ENCODE measurements at regions not wholly inside any gene's neighbourhood (a gene's known extent, or its start where the extent isn't known, plus 50 kb on each side); places are given as distances from the start of the nearest gene placed in this dataset.

- no peaks in the 10 kb centered on the region for H3K79me1 ChIP-seq (ENCODE audit: low read length)
- peaks cover 2 to 4% of the 10 kb centered on the region in 2 experiments for H3K4me1 ChIP-seq (ENCODE audit: control insufficient read depth in 1 of 2, insufficient read depth in 2 of 2, low read length in 2 of 2)
- no peak overlapping the region for H3K9ac ChIP-seq (ENCODE audit: low read length)
- H3K4me3 ChIP-seq (ENCODE audit: low read depth, low read length): no peak overlapping the region
- no peak overlapping the region for H3K4me2 ChIP-seq (ENCODE audit: low read length)
- WGBS (ENCODE audit: extremely low coverage, insufficient coverage, insufficient read length): no CpG with 5 or more reads among the region's 6 CpGs
- no peak overlapping the region for H3K27ac ChIP-seq (ENCODE audit: low read depth, low read length)
- no peak overlapping the region for H2BK5ac ChIP-seq (ENCODE audit: low read depth, low read length, poor library complexity)
- H3K27me3 ChIP-seq (ENCODE audit: insufficient read depth, low read length): peaks cover 3% of the 10 kb centered on the region
- no peak for DNase-seq
- no peak overlapping the region for H3K14ac ChIP-seq (ENCODE audit: low read length)
- H4K12ac ChIP-seq (ENCODE audit: low read depth, low read length): no peak overlapping the region
- H2BK12ac ChIP-seq (ENCODE audit: low read length): no peak overlapping the region
- H3K9me3 ChIP-seq (ENCODE audit: insufficient read depth, low read depth, low read length): no peaks in the 10 kb centered on the region
- no peak overlapping the region for H4K8ac ChIP-seq (ENCODE audit: low read depth, low read length)
- H2AK5ac ChIP-seq (ENCODE audit: low read length): no peak overlapping the region
- H3K18ac ChIP-seq (ENCODE audit: low read length): no peak overlapping the region
- no peak overlapping the region for H3K23ac ChIP-seq (ENCODE audit: low read length)
- no peak overlapping the region for H4K91ac ChIP-seq (ENCODE audit: low read depth, low read length)
- H2BK120ac ChIP-seq (ENCODE audit: insufficient read depth, low read length, poor library complexity): no peak overlapping the region
- H3K79me2 ChIP-seq (ENCODE audit: control insufficient read depth, insufficient read depth, low read length, poor library complexity): no peaks in the 10 kb centered on the region
- H3K36me3 ChIP-seq (ENCODE audit: control insufficient read depth in 1 of 2, insufficient read depth in 2 of 2, low read length in 2 of 2): no peaks in the 10 kb centered on the region
- H3K4ac ChIP-seq (ENCODE audit: low read depth, low read length): no peak overlapping the region
- no peak overlapping the region for H2AFZ ChIP-seq (ENCODE audit: insufficient read depth, low read length, poor library complexity)
Measured at GRCh38 chr14:100671386-100671901, 55.2 kb upstream of the DLK1 start.

DNA sequence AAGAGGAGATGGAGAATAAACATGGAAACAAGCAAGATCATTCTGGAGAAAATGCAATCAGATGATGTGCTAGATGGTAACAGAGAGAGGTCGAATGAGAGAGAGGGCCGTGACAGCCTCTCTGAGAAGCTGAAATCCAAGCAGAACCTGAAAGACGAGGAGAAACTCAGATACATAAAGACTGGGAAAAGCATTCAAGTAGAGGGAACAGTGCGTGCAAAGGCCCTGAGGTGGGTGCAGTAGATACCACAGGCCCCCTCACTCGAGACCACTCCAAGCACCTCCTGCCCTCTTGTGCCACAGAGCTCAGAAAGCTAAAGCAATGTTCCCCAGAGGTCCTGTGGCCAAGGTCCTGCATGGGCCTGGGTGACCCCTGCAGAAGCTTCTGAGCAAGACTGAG lies 54.8 kb upstream of the DLK1 start:
- Histone ChIP-seq H2AFZ (ENCODE audit: insufficient read depth, low read length, poor library complexity) (no peak overlapping the region), H3K27ac (ENCODE audit: low read depth, low read length) (no peak overlapping the region)

GRCh38 chr14:100673085-100673806 lies 53.4 kb upstream of the DLK1 start:
- Histone ChIP-seq H3K9ac (ENCODE audit: low read length) (no peak overlapping the region), H3K36me3 (ENCODE audit: control insufficient read depth in 1 of 2, insufficient read depth in 2 of 2, low read length in 2 of 2) (no peaks in the 10 kb centered on the region), H4K91ac (ENCODE audit: low read depth, low read length) (no peak overlapping the region), H2BK12ac (ENCODE audit: low read length) (no peak overlapping the region), H2AFZ (ENCODE audit: insufficient read depth, low read length, poor library complexity) (no peak overlapping the region), H2BK5ac (ENCODE audit: low read depth, low read length, poor library complexity) (no peak overlapping the region), H3K79me2 (ENCODE audit: control insufficient read depth, insufficient read depth, low read length, poor library complexity) (no peaks in the 10 kb centered on the region), H3K27me3 (ENCODE audit: insufficient read depth, low read length) (peaks cover 3% of the 10 kb centered on the region), H4K8ac (ENCODE audit: low read depth, low read length) (no peak overlapping the region), H3K14ac (ENCODE audit: low read length) (no peak overlapping the region), H2AK5ac (ENCODE audit: low read length) (no peak overlapping the region), H3K23ac (ENCODE audit: low read length) (no peak overlapping the region), H3K4me2 (ENCODE audit: low read length) (no peak overlapping the region), H3K27ac (ENCODE audit: low read depth, low read length) (no peak overlapping the region), H3K18ac (ENCODE audit: low read length) (no peak overlapping the region), H3K79me1 (ENCODE audit: low read length) (no peaks in the 10 kb centered on the region), H3K4ac (ENCODE audit: low read depth, low read length) (no peak overlapping the region), H3K4me1 (ENCODE audit: control insufficient read depth in 1 of 2, insufficient read depth in 2 of 2, low read length in 2 of 2) (peaks cover 10 to 11% of the 10 kb centered on the region in 2 experiments), H3K9me3 (ENCODE audit: insufficient read depth, low read depth, low read length) (no peaks in the 10 kb centered on the region), H3K4me3 (ENCODE audit: low read depth, low read length) (no peak overlapping the region), H2BK120ac (ENCODE audit: insufficient read depth, low read length, poor library complexity) (no peak overlapping the region), H4K12ac (ENCODE audit: low read depth, low read length) (no peak overlapping the region)
- no CpG with 5 or more reads among the region's 22 CpGs for WGBS (ENCODE audit: extremely low coverage, insufficient coverage, insufficient read length)
- DNase-seq: no peak

More for the DNA sequence above, 54.8 kb upstream of the DLK1 start:
- H3K27me3 ChIP-seq (ENCODE audit: insufficient read depth, low read length): peaks cover 3% of the 10 kb centered on the region
- no peak overlapping the region for H2BK5ac ChIP-seq (ENCODE audit: low read depth, low read length, poor library complexity)
- H2BK12ac ChIP-seq (ENCODE audit: low read length): no peak overlapping the region
- H4K8ac ChIP-seq (ENCODE audit: low read depth, low read length): no peak overlapping the region
- no peak overlapping the region for H3K23ac ChIP-seq (ENCODE audit: low read length)
- H3K9me3 ChIP-seq (ENCODE audit: insufficient read depth, low read depth, low read length): no peaks in the 10 kb centered on the region
- no peak overlapping the region for H3K14ac ChIP-seq (ENCODE audit: low read length)
- no peak overlapping the region for H3K18ac ChIP-seq (ENCODE audit: low read length)
- no peak for DNase-seq
- H3K4me3 ChIP-seq (ENCODE audit: low read depth, low read length): no peak overlapping the region
- no peak overlapping the region for H3K4me2 ChIP-seq (ENCODE audit: low read length)
- H2BK120ac ChIP-seq (ENCODE audit: insufficient read depth, low read length, poor library complexity): no peak overlapping the region
- no peaks in the 10 kb centered on the region for H3K36me3 ChIP-seq (ENCODE audit: control insufficient read depth in 1 of 2, insufficient read depth in 2 of 2, low read length in 2 of 2)
- WGBS (ENCODE audit: extremely low coverage, insufficient coverage, insufficient read length): no CpG with 5 or more reads among the region's 5 CpGs
- no peaks in the 10 kb centered on the region for H3K79me1 ChIP-seq (ENCODE audit: low read length)
- no peaks in the 10 kb centered on the region for H3K79me2 ChIP-seq (ENCODE audit: control insufficient read depth, insufficient read depth, low read length, poor library complexity)
- H4K12ac ChIP-seq (ENCODE audit: low read depth, low read length): no peak overlapping the region
- H3K4me1 ChIP-seq (ENCODE audit: control insufficient read depth in 1 of 2, insufficient read depth in 2 of 2, low read length in 2 of 2): peaks cover 2 to 4% of the 10 kb centered on the region in 2 experiments
- H3K9ac ChIP-seq (ENCODE audit: low read length): no peak overlapping the region
- H3K4ac ChIP-seq (ENCODE audit: low read depth, low read length): no peak overlapping the region
- no peak overlapping the region for H2AK5ac ChIP-seq (ENCODE audit: low read length)
- H4K91ac ChIP-seq (ENCODE audit: low read depth, low read length): no peak overlapping the region

GRCh38 chr14:100673807-100674154 lies 52.9 kb upstream of the DLK1 start:
- H3K23ac ChIP-seq (ENCODE audit: low read length): no peak overlapping the region
- H3K9me3 ChIP-seq (ENCODE audit: insufficient read depth, low read depth, low read length): no peaks in the 10 kb centered on the region
- H4K12ac ChIP-seq (ENCODE audit: low read depth, low read length): no peak overlapping the region
- H3K79me1 ChIP-seq (ENCODE audit: low read length): no peaks in the 10 kb centered on the region
- no peak overlapping the region for H2AK5ac ChIP-seq (ENCODE audit: low read length)
- H3K14ac ChIP-seq (ENCODE audit: low read length): no peak overlapping the region
- H3K27me3 ChIP-seq (ENCODE audit: insufficient read depth, low read length): peaks cover 3% of the 10 kb centered on the region
- H3K4me3 ChIP-seq (ENCODE audit: low read depth, low read length): no peak overlapping the region
- no peak overlapping the region for H4K8ac ChIP-seq (ENCODE audit: low read depth, low read length)
- H4K91ac ChIP-seq (ENCODE audit: low read depth, low read length): no peak overlapping the region
- H3K36me3 ChIP-seq (ENCODE audit: control insufficient read depth in 1 of 2, insufficient read depth in 2 of 2, low read length in 2 of 2): no peaks in the 10 kb centered on the region
- no peaks in the 10 kb centered on the region for H3K79me2 ChIP-seq (ENCODE audit: control insufficient read depth, insufficient read depth, low read length, poor library complexity)
- no peak for DNase-seq
- no peak overlapping the region for H3K4me2 ChIP-seq (ENCODE audit: low read length)
- H2AFZ ChIP-seq (ENCODE audit: insufficient read depth, low read length, poor library complexity): no peak overlapping the region
- no peak overlapping the region for H3K27ac ChIP-seq (ENCODE audit: low read depth, low read length)
- H2BK120ac ChIP-seq (ENCODE audit: insufficient read depth, low read length, poor library complexity): no peak overlapping the region
- H2BK5ac ChIP-seq (ENCODE audit: low read depth, low read length, poor library complexity): no peak overlapping the region
- H3K9ac ChIP-seq (ENCODE audit: low read length): no peak overlapping the region
- no peak overlapping the region for H3K4ac ChIP-seq (ENCODE audit: low read depth, low read length)
- peaks cover 10 to 11% of the 10 kb centered on the region in 2 experiments for H3K4me1 ChIP-seq (ENCODE audit: control insufficient read depth in 1 of 2, insufficient read depth in 2 of 2, low read length in 2 of 2)
- no peak overlapping the region for H2BK12ac ChIP-seq (ENCODE audit: low read length)
- H3K18ac ChIP-seq (ENCODE audit: low read length): no peak overlapping the region
- no CpG with 5 or more reads among the region's 3 CpGs for WGBS (ENCODE audit: extremely low coverage, insufficient coverage, insufficient read length)

Data from trophoblast cell (in vitro differentiated cells and primary cell).